ENCODE measurements at regions not wholly inside any gene's neighbourhood (a gene's known extent, or its start where the extent isn't known, plus 50 kb on each side); places are given as distances from the start of the nearest gene placed in this dataset.

- H3K4me3 ChIP-seq, result no peak overlapping the region
- peaks cover 66% of the 10 kb centered on the region for H3K9me3 ChIP-seq
- no peak overlapping the region for H3K9ac ChIP-seq
- H4K20me1 ChIP-seq, result no peaks in the 10 kb centered on the region
- no peaks in the 10 kb centered on the region for H3K36me3 ChIP-seq
- TF ChIP-seq Cebpa-rat (IDR thresholded peaks at IDR 0.05), result no peak
- no peak overlapping the region for H3K4me2 ChIP-seq
- no peak overlapping the region for H3K27ac ChIP-seq
- peaks cover 19% of the 10 kb centered on the region for H3K27me3 ChIP-seq
- no peaks in the 10 kb centered on the region for H3K4me1 ChIP-seq
Measured at GRCh38 chr10:754914-755313, 65.4 kb upstream of the DIP2C start.

GRCh38 chr10:753530-753929, 64.1 kb upstream of the DIP2C start:
- no peaks in the 10 kb centered on the region for H4K20me1 ChIP-seq
- H3K9me3 ChIP-seq, result peaks cover 52% of the 10 kb centered on the region
- no peak overlapping the region for H3K9ac ChIP-seq
- no peaks in the 10 kb centered on the region for H3K4me1 ChIP-seq
- no peak overlapping the region for H3K4me2 ChIP-seq
- no peak overlapping the region for H3K27ac ChIP-seq
- no peak overlapping the region for H3K4me3 ChIP-seq
- H3K27me3 ChIP-seq, result peaks cover 5% of the 10 kb centered on the region
- no peaks in the 10 kb centered on the region for H3K36me3 ChIP-seq
- TF ChIP-seq Cebpa-rat (IDR thresholded peaks at IDR 0.05), result no peak

- Histone ChIP-seq H3K27ac (no peak overlapping the region), H3K4me1 (no peaks in the 10 kb centered on the region), H3K27me3 (no peaks in the 10 kb centered on the region), H3K9ac (no peak overlapping the region), H3K4me2 (no peak overlapping the region), H4K20me1 (no peaks in the 10 kb centered on the region), H3K9me3 (peaks cover 16% of the 10 kb centered on the region), H3K4me3 (no peak overlapping the region), H3K36me3 (no peaks in the 10 kb centered on the region)
- TF ChIP-seq Cebpa-rat (IDR thresholded peaks at IDR 0.05), result no peak
Measured at GRCh38 chr10:740936-741431, 51.5 kb upstream of the DIP2C start.

- no peak overlapping the region for H3K4me3 ChIP-seq
- no peak overlapping the region for H3K27ac ChIP-seq
- H3K9me3 ChIP-seq, result peaks cover 12% of the 10 kb centered on the region; the same call in 1 of the 2 replicates
- no peaks in the 10 kb centered on the region for H3K36me3 ChIP-seq
- no peaks in the 10 kb centered on the region for H4K20me1 ChIP-seq
- no peak for TF ChIP-seq Cebpa-rat (IDR thresholded peaks at IDR 0.05)
- no peaks in the 10 kb centered on the region for H3K4me1 ChIP-seq
- H3K4me2 ChIP-seq, result no peak overlapping the region
- no peaks in the 10 kb centered on the region for H3K27me3 ChIP-seq
- no peak overlapping the region for H3K9ac ChIP-seq
Measured at GRCh38 chr10:739403-739802, 49.9 kb upstream of the DIP2C start.
